Upper lobe of left lung (tissue), 4 donors: ENCODE measurements at regions not wholly inside any gene's neighbourhood (a gene's known extent, or its start where the extent isn't known, plus 50 kb on each side); places are given as distances from the start of the nearest gene placed in this dataset.

Experiments
- EP300 ChIP-seq, 4 donors: sonication (generic); formaldehyde crosslinking; IDR thresholded peaks; one replicate each; pipeline ENCODE4 v1.5.1; 2017; ENCODE audit warnings: antibody characterized with exemption in 4 of 4, control low read depth in 2 of 4
- POLR2A ChIP-seq, 4 donors: fragments of 450-650 bp; IDR thresholded peaks; one replicate each; pipeline ENCODE4 v1.5.1; 2016 to 2017; ENCODE audit warnings: antibody characterized with exemption in 4 of 4, mild to moderate bottlenecking in 2 of 4
- POLR2AphosphoS5 ChIP-seq, 2 donors: sonication (generic); formaldehyde crosslinking; IDR thresholded peaks; one replicate each; pipeline ENCODE4 v1.5.1; 2017; ENCODE audit warnings: antibody characterized with exemption in 2 of 2
- TF ChIP-seq, protein P1 (sequence below), 6 experiments: fragments of 450-650 bp in 4 of 6; fragments of 200-600 bp in 2 of 6; sonication (generic) in 2 of 6; IDR thresholded peaks; one replicate each; pipeline ENCODE4 v1.5.1; 2016 to 2019; ENCODE audit warnings: antibody characterized with exemption in 6 of 6

DNA sequence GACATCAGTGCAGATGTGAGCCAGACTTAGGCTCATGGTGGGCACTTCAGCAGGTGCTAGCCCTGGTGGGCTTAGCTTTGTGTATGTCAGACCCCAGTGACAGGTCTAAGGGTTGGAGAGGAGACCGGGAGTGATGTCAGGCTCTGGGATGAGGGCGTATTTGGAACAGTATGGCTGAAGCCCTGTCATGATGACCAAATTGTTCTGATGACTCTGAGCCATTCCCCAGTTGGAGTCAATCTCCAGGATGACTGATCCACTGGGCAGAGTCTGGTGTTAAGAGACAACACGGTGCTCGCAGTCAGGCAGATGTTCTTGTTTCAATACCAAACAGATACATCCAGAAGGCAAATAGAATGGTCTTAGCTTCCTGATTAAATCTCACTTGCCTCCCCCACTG, 241.5 kb downstream of the SOX11 start:
- TF ChIP-seq, protein P1, sequence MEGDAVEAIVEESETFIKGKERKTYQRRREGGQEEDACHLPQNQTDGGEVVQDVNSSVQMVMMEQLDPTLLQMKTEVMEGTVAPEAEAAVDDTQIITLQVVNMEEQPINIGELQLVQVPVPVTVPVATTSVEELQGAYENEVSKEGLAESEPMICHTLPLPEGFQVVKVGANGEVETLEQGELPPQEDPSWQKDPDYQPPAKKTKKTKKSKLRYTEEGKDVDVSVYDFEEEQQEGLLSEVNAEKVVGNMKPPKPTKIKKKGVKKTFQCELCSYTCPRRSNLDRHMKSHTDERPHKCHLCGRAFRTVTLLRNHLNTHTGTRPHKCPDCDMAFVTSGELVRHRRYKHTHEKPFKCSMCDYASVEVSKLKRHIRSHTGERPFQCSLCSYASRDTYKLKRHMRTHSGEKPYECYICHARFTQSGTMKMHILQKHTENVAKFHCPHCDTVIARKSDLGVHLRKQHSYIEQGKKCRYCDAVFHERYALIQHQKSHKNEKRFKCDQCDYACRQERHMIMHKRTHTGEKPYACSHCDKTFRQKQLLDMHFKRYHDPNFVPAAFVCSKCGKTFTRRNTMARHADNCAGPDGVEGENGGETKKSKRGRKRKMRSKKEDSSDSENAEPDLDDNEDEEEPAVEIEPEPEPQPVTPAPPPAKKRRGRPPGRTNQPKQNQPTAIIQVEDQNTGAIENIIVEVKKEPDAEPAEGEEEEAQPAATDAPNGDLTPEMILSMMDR (IDR thresholded peaks at IDR 0.05) = no peak
- TF ChIP-seq POLR2A (IDR thresholded peaks at IDR 0.05) = no peak
- TF ChIP-seq POLR2AphosphoS5 (IDR thresholded peaks at IDR 0.05) = no peak
- TF ChIP-seq EP300 (IDR thresholded peaks at IDR 0.05) = no peak
